ENCODE measurements at regions not wholly inside any gene's neighbourhood (a gene's known extent, or its start where the extent isn't known, plus 50 kb on each side); places are given as distances from the start of the nearest gene placed in this dataset.

GRCh38 chr3:193974671-193975535 is 161.0 kb upstream of the HES1 start:
- TF ChIP-seq CTCF (optimal IDR thresholded peaks at IDR 0.05 in 1 of 3, IDR thresholded peaks at IDR 0.05 in 1 of 3, conservative IDR thresholded peaks at IDR 0.05 in 1 of 3; ENCODE audit: extremely low read depth in 1 of 3, insufficient read depth in 2 of 3, low read length in 3 of 3) (no peak), EZH2 (IDR thresholded peaks at IDR 0.05; ENCODE audit: low read length) (no peak)

Data from keratinocyte (primary cell).